ENCODE measurements at regions not wholly inside any gene's neighbourhood (a gene's known extent, or its start where the extent isn't known, plus 50 kb on each side); places are given as distances from the start of the nearest gene placed in this dataset.

GRCh38 chr18:71846716-71847115 is 697.4 kb downstream of the CBLN2 start:
- DNase-seq (no peak), ATAC-seq (no peak)
- no peak overlapping the region for H3K27ac ChIP-seq
- intact Hi-C loops (cut with DNase I), result no loop called here
- no peak overlapping the region for H3K4me3 ChIP-seq
- no peaks in the 10 kb centered on the region for H3K4me1 ChIP-seq
- H3K27me3 ChIP-seq (ENCODE audit: low read depth), result no peaks in the 10 kb centered on the region
- H3K36me3 ChIP-seq, result no peaks in the 10 kb centered on the region
- TF ChIP-seq, protein P1, sequence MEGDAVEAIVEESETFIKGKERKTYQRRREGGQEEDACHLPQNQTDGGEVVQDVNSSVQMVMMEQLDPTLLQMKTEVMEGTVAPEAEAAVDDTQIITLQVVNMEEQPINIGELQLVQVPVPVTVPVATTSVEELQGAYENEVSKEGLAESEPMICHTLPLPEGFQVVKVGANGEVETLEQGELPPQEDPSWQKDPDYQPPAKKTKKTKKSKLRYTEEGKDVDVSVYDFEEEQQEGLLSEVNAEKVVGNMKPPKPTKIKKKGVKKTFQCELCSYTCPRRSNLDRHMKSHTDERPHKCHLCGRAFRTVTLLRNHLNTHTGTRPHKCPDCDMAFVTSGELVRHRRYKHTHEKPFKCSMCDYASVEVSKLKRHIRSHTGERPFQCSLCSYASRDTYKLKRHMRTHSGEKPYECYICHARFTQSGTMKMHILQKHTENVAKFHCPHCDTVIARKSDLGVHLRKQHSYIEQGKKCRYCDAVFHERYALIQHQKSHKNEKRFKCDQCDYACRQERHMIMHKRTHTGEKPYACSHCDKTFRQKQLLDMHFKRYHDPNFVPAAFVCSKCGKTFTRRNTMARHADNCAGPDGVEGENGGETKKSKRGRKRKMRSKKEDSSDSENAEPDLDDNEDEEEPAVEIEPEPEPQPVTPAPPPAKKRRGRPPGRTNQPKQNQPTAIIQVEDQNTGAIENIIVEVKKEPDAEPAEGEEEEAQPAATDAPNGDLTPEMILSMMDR (IDR thresholded peaks at IDR 0.05), result no peak
- no peaks in the 10 kb centered on the region for H3K9me3 ChIP-seq

- Histone ChIP-seq H3K27me3 (ENCODE audit: low read depth) (no peaks in the 10 kb centered on the region), H3K27ac (no peak overlapping the region), H3K4me1 (no peaks in the 10 kb centered on the region), H3K9me3 (no peaks in the 10 kb centered on the region), H3K36me3 (no peaks in the 10 kb centered on the region), H3K4me3 (no peak overlapping the region)
- no peak for DNase-seq
- no peak for ATAC-seq
- intact Hi-C loops (cut with DNase I), result no loop called here
- TF ChIP-seq, protein P1 (IDR thresholded peaks at IDR 0.05), result no peak
These were observed 699.3 kb downstream of the CBLN2 start for GRCh38 chr18:71844814-71845213.

DNA sequence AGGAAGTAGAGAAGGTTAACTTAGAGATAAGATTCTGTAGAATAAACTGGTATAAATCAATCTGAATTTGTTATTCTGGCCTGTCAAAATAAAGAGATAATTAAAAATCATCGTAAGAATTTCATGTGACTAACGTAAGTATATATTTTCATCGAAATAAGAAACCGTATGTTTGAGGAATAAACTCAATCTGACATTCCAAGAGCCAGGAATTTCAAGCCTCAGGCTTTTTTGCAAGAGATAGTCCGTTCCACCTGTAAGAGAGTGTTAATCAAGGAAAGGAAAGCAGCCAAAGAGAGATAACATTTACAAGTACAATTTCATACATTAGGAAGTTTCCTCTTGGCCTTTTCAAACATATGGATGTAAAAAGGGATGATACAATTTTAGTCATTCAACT is 701.5 kb downstream of the CBLN2 start:
- TF ChIP-seq, protein P1 (IDR thresholded peaks at IDR 0.05), result no peak
- intact Hi-C loops (cut with DNase I), result no loop called here
- H3K36me3 ChIP-seq, result no peaks in the 10 kb centered on the region
- ATAC-seq, result no peak
- no peaks in the 10 kb centered on the region for H3K4me1 ChIP-seq
- no peak overlapping the region for H3K4me3 ChIP-seq
- no peak for DNase-seq
- no peaks in the 10 kb centered on the region for H3K9me3 ChIP-seq
- H3K27ac ChIP-seq, result no peak overlapping the region
- H3K27me3 ChIP-seq (ENCODE audit: low read depth), result no peaks in the 10 kb centered on the region

GRCh38 chr18:71837547-71837946 is 706.6 kb downstream of the CBLN2 start:
- DNase-seq (no peak), ATAC-seq (no peak)
- TF ChIP-seq, protein P1 (IDR thresholded peaks at IDR 0.05), result no peak
- Histone ChIP-seq H3K4me3 (no peak overlapping the region), H3K27me3 (ENCODE audit: low read depth) (no peaks in the 10 kb centered on the region), H3K27ac (no peak overlapping the region), H3K36me3 (no peaks in the 10 kb centered on the region), H3K4me1 (no peaks in the 10 kb centered on the region), H3K9me3 (no peaks in the 10 kb centered on the region)
- intact Hi-C loops (cut with DNase I), result no loop called here

GRCh38 chr18:71832946-71833617 is 711.1 kb downstream of the CBLN2 start:
- intact Hi-C loops (cut with DNase I), result no loop called here
- Histone ChIP-seq H3K27ac (no peak overlapping the region), H3K36me3 (no peaks in the 10 kb centered on the region), H3K27me3 (ENCODE audit: low read depth) (no peaks in the 10 kb centered on the region), H3K9me3 (no peaks in the 10 kb centered on the region), H3K4me3 (no peak overlapping the region), H3K4me1 (no peaks in the 10 kb centered on the region)
- DNase-seq (no peak), ATAC-seq (no peak)
- TF ChIP-seq, protein P1 (IDR thresholded peaks at IDR 0.05), result no peak

All from lower lobe of right lung (tissue), 2 donors.